Fibroblast of lung (primary cell): ENCODE measurements at regions not wholly inside any gene's neighbourhood (a gene's known extent, or its start where the extent isn't known, plus 50 kb on each side); places are given as distances from the start of the nearest gene placed in this dataset.

Experiments
- DNase-seq, 2 donors: peaks; one replicate each; pipeline versions ENCODE4 v3.0.0 to v3.0.0-alpha.2; 2010; ENCODE audit warnings: low read depth in 2 of 2
- H2AFZ ChIP-seq: 2 replicates; pipeline ENCODE4 v1.5.1; 2012; ENCODE audit warnings: low read length, control low read depth, inconsistent platforms
- H3K27ac ChIP-seq: 2 replicates; pipeline ENCODE4 v1.5.1; 2011; ENCODE audit warnings: low read length, control low read depth; ENCODE audit not compliant: insufficient read depth
- H3K27me3 ChIP-seq: 2 replicates; pipeline ENCODE4 v1.5.1; 2011; ENCODE audit warnings: mild to moderate bottlenecking, low read length; ENCODE audit not compliant: control insufficient read depth, insufficient read depth
- H3K36me3 ChIP-seq: 2 replicates; pipeline ENCODE4 v1.5.1; 2011; ENCODE audit warnings: low read length; ENCODE audit not compliant: control insufficient read depth, insufficient read depth
- H3K4me1 ChIP-seq: 2 replicates; pipeline ENCODE4 v1.5.1; 2011; ENCODE audit warnings: low read length; ENCODE audit not compliant: control insufficient read depth, insufficient read depth; ENCODE audit errors: extremely low read depth
- H3K4me2 ChIP-seq: 2 replicates; pipeline ENCODE4 v1.5.1; 2011; ENCODE audit warnings: low read length, control low read depth; ENCODE audit not compliant: insufficient read depth; ENCODE audit errors: extremely low read depth
- H3K4me3 ChIP-seq, 4 experiments: fragments of 200-600 bp in 1 of 4; sonication (generic) in 1 of 4; replicated peaks in 1 of 4; 2 replicates each; pipeline ENCODE4 v1.5.1; 2011 to 2016; ENCODE audit warnings: low read length in 4 of 4, low read depth in 3 of 4, mild to moderate bottlenecking in 3 of 4, control low read depth in 2 of 4, inconsistent platforms in 1 of 4, mixed read lengths in 1 of 4; ENCODE audit not compliant: insufficient read depth in 1 of 4; ENCODE audit errors: control extremely low read depth in 1 of 4
- H3K79me2 ChIP-seq: 2 replicates; pipeline ENCODE4 v1.5.1; 2012; ENCODE audit warnings: mild to moderate bottlenecking, low read length, inconsistent platforms; ENCODE audit not compliant: control insufficient read depth, insufficient read depth
- H3K9ac ChIP-seq: 2 replicates; pipeline ENCODE4 v1.5.1; 2011; ENCODE audit warnings: mild to moderate bottlenecking, low read length, control low read depth; ENCODE audit not compliant: insufficient read depth
- H3K9me3 ChIP-seq: 2 replicates; pipeline ENCODE4 v1.5.1; 2012; ENCODE audit warnings: low read depth, low read length; ENCODE audit not compliant: control insufficient read depth, insufficient read depth
- H4K20me1 ChIP-seq: 2 replicates; pipeline ENCODE4 v1.5.1; 2011; ENCODE audit warnings: low read length; ENCODE audit not compliant: control insufficient read depth, insufficient read depth; ENCODE audit errors: extremely low read depth
- EZH2 ChIP-seq: IDR thresholded peaks from 2 replicates; pipeline ENCODE4 v1.5.1; 2012; ENCODE audit warnings: low read length, control low read depth, mild to moderate bottlenecking; ENCODE audit errors: missing control alignments
- TF ChIP-seq, protein P1 (sequence below), 2 donors: IDR thresholded peaks in 1 of 2; conservative IDR thresholded peaks in 1 of 2; 1 replicate in 1 of 2; 2 replicates in 1 of 2; pipeline ENCODE4 v1.5.1; 2011 to 2012; ENCODE audit warnings: low read length in 2 of 2, control low read depth in 1 of 2, inconsistent platforms in 1 of 2, low read depth in 1 of 2, mild to moderate bottlenecking in 1 of 2

DNA sequence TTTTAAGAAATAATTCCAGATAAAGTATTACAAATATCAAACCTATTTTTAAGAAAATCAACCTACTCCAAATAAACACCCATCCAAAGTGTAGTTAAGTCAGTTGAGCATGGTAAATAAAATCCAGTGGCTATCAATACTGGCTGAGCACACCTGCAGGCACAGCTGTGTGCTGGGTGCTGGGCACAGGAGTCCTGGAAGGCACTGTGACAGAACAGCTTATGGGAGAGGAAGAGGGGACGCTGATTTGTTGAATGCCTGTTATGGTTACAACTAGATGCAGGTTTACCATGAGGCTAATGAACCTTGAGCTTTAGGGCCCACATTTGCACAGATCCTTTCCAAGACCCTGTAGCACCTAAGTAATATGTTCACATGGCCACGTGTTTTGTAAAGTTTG lies 202.7 kb downstream of the MTX2 start:
- no peak overlapping the region for H2AFZ ChIP-seq
- H3K9me3 ChIP-seq, result no peaks in the 10 kb centered on the region
- H3K27me3 ChIP-seq, result no peaks in the 10 kb centered on the region
- no peaks in the 10 kb centered on the region for H3K36me3 ChIP-seq
- TF ChIP-seq, protein P1, sequence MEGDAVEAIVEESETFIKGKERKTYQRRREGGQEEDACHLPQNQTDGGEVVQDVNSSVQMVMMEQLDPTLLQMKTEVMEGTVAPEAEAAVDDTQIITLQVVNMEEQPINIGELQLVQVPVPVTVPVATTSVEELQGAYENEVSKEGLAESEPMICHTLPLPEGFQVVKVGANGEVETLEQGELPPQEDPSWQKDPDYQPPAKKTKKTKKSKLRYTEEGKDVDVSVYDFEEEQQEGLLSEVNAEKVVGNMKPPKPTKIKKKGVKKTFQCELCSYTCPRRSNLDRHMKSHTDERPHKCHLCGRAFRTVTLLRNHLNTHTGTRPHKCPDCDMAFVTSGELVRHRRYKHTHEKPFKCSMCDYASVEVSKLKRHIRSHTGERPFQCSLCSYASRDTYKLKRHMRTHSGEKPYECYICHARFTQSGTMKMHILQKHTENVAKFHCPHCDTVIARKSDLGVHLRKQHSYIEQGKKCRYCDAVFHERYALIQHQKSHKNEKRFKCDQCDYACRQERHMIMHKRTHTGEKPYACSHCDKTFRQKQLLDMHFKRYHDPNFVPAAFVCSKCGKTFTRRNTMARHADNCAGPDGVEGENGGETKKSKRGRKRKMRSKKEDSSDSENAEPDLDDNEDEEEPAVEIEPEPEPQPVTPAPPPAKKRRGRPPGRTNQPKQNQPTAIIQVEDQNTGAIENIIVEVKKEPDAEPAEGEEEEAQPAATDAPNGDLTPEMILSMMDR (conservative IDR thresholded peaks at IDR 0.05 in 1 of 2, IDR thresholded peaks at IDR 0.05 in 1 of 2; ENCODE audit: low read depth in 1 of 2, low read length in 2 of 2), result no peak
- TF ChIP-seq EZH2, result no peak
- no peak overlapping the region for H3K9ac ChIP-seq
- no peak for DNase-seq
- no peaks in the 10 kb centered on the region for H4K20me1 ChIP-seq
- H3K4me3 ChIP-seq, result no peak overlapping the region
- H3K4me2 ChIP-seq, result no peak overlapping the region
- H3K79me2 ChIP-seq, result no peaks in the 10 kb centered on the region
- no peaks in the 10 kb centered on the region for H3K4me1 ChIP-seq
- H3K27ac ChIP-seq, result no peak overlapping the region

DNA sequence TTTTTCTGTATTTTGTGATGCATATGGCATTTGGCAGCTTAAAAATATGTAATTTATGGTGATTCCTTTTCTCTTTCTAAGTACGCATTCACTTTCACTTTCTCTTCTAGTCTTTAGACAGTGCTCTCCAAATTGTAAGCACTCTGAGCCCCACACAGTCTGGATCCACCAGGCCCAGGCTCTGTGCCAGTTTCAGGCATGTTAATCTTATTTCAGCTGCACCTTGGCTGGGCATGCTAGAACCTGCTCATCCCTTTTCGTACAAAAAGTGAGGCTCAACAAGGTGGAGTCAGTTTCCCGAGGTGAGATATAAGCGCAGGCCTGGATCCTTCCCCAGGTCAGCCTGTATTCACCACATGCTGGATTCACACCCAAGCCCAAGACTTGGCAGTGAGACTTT lies 203.9 kb downstream of the MTX2 start:
- DNase-seq, result peak; percentile 26 to 39
- TF ChIP-seq EZH2, result no peak
- TF ChIP-seq, protein P1 (conservative IDR thresholded peaks at IDR 0.05 in 1 of 2, IDR thresholded peaks at IDR 0.05 in 1 of 2; ENCODE audit: low read depth in 1 of 2, low read length in 2 of 2), result no peak

DNA sequence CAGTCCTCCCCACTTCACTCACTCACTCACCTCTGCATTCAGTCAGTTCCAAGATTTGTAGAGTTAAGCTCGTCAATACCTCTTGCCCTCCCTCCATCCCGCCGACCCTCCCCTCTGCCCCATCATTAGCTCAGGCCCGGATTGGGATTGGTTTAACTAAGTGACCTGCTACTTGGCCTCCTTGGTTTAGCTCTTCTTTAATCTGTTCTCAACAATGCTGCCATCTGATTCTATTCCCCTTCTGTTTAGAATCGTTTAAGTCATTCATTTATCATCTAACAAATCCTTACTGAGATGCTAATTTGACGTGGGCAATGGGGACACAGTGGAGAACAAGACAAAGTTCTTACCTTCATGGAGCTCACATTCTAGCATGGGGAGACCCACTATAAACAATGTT lies 204.6 kb downstream of the MTX2 start:
- no peak overlapping the region for H3K4me2 ChIP-seq
- no peak for TF ChIP-seq EZH2
- TF ChIP-seq, protein P1 (conservative IDR thresholded peaks at IDR 0.05 in 1 of 2, IDR thresholded peaks at IDR 0.05 in 1 of 2; ENCODE audit: low read depth in 1 of 2, low read length in 2 of 2), result no peak
- no peaks in the 10 kb centered on the region for H3K4me1 ChIP-seq

More for the DNA sequence above, 203.9 kb downstream of the MTX2 start:
- no peaks in the 10 kb centered on the region for H3K79me2 ChIP-seq
- H3K9me3 ChIP-seq, result no peaks in the 10 kb centered on the region
- H3K4me2 ChIP-seq, result peak overlapping the region; percentile 64
- H3K27me3 ChIP-seq, result no peaks in the 10 kb centered on the region
- no peaks in the 10 kb centered on the region for H3K36me3 ChIP-seq
- H4K20me1 ChIP-seq, result no peaks in the 10 kb centered on the region
- H3K4me3 ChIP-seq, result peak overlapping the region in 3 of 4 experiments; percentile 7 to 26 (median 15)
- no peaks in the 10 kb centered on the region for H3K4me1 ChIP-seq
- no peak overlapping the region for H3K9ac ChIP-seq
- peak overlapping the region; percentile 38 for H2AFZ ChIP-seq
- no peak overlapping the region for H3K27ac ChIP-seq

More for the DNA sequence above, 204.6 kb downstream of the MTX2 start:
- no peaks in the 10 kb centered on the region for H3K36me3 ChIP-seq
- no peak overlapping the region for H3K4me3 ChIP-seq
- no peaks in the 10 kb centered on the region for H3K9me3 ChIP-seq
- no peak overlapping the region for H3K27ac ChIP-seq
- no peak overlapping the region for H3K9ac ChIP-seq
- H4K20me1 ChIP-seq, result no peaks in the 10 kb centered on the region
- H2AFZ ChIP-seq, result no peak overlapping the region
- H3K79me2 ChIP-seq, result no peaks in the 10 kb centered on the region
- DNase-seq, result no peak
- H3K27me3 ChIP-seq, result no peaks in the 10 kb centered on the region
